GM21381 (cell line): ENCODE measurements at regions not wholly inside any gene's neighbourhood (a gene's known extent, or its start where the extent isn't known, plus 50 kb on each side); places are given as distances from the start of the nearest gene placed in this dataset.
"Not testable (repeated sequence)": the region's sequence is repeated elsewhere in the genome, so short reads cannot be mapped to it uniquely, and the experiment has no call there.

Experiments used
- ATAC-seq: cut with Tn5 transposase; IDR thresholded peaks from one replicate; pipeline ENCODE4 v1.9.1; 2021; ENCODE audit warnings: mild to moderate bottlenecking, moderate library complexity; ENCODE audit not compliant: unreplicated experiment

- ATAC-seq = no peak
Observed at GRCh38 chr15:81940467-81941451, 105.1 kb downstream of the MEX3B start.

GRCh38 chr15:81939604-81940440 is 106.0 kb downstream of the MEX3B start:
- ATAC-seq = no peak

GRCh38 chr15:81937189-81937588 is 108.6 kb downstream of the MEX3B start:
- no peak for ATAC-seq

- ATAC-seq = no peak
Observed at GRCh38 chr15:81930582-81931369, 115.0 kb downstream of the MEX3B start.

- no peak for ATAC-seq
Observed at GRCh38 chr15:81929557-81929956, 116.3 kb downstream of the MEX3B start.

- ATAC-seq = no peak
Observed at GRCh38 chr15:81926981-81927380, 118.8 kb downstream of the MEX3B start.

- no peak for ATAC-seq
Observed at GRCh38 chr15:81924729-81925128, 121.1 kb downstream of the MEX3B start.

- ATAC-seq = no peak
Observed at GRCh38 chr15:81923561-81924350, 122.1 kb downstream of the MEX3B start.

GRCh38 chr15:81922143-81922542 is 123.7 kb downstream of the MEX3B start:
- ATAC-seq = no peak

- no peak for ATAC-seq
Observed at GRCh38 chr15:81921163-81921562, 124.7 kb downstream of the MEX3B start.

- not testable (repeated sequence) for ATAC-seq
Observed at GRCh38 chr15:81918767-81919166, 127.1 kb downstream of the MEX3B start.

GRCh38 chr15:81916451-81916850 is 129.4 kb downstream of the MEX3B start:
- ATAC-seq = no peak

- no peak for ATAC-seq
Observed at GRCh38 chr15:81915990-81916389, 129.8 kb downstream of the MEX3B start.

- ATAC-seq = no peak
Observed at GRCh38 chr15:81914734-81915256, 131.0 kb downstream of the MEX3B start.

- ATAC-seq = no peak
Observed at GRCh38 chr15:81914333-81914732, 131.5 kb downstream of the MEX3B start.

GRCh38 chr15:81911022-81911971 is 134.5 kb downstream of the MEX3B start:
- ATAC-seq = no peak

- ATAC-seq = no peak
Observed at GRCh38 chr15:81910355-81911021, 135.3 kb downstream of the MEX3B start.

GRCh38 chr15:81909011-81909358 is 136.8 kb downstream of the MEX3B start:
- no peak for ATAC-seq
